GM21515 (cell line): ENCODE measurements at regions not wholly inside any gene's neighbourhood (a gene's known extent, or its start where the extent isn't known, plus 50 kb on each side); places are given as distances from the start of the nearest gene placed in this dataset.
"Not testable (repeated sequence)": the region's sequence is repeated elsewhere in the genome, so short reads cannot be mapped to it uniquely, and the experiment has no call there.

Experiments
- ATAC-seq: cut with Tn5 transposase; IDR thresholded peaks from one replicate; pipeline ENCODE4 v1.9.1; 2021; ENCODE audit not compliant: unreplicated experiment

GRCh38 chr2:118576109-118576855, 271.2 kb downstream of the EN1 start:
- ATAC-seq = no peak

DNA sequence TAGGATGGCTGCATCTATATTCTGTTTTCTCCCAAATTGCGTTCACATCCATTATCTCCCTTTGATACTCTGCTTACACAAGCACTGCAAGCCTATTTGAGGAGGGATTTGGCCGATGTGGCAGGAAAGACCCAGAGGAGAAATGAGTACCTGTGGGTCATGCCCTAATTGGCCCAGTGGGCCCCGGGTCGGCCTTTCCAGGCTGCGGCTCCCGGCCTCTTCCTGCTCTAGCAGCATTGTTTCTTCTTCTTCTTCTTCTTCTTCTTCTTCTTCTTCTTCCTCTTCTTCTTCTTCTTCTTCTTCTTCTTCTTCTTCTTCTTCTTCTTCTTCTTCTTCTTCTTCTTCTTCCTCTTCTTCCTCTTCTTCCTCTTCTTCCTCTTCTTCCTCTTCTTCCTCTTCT, 275.1 kb downstream of the EN1 start:
- ATAC-seq = not testable (repeated sequence)

- ATAC-seq = no peak
These were observed 277.4 kb downstream of the EN1 start for GRCh38 chr2:118569876-118570535.

DNA sequence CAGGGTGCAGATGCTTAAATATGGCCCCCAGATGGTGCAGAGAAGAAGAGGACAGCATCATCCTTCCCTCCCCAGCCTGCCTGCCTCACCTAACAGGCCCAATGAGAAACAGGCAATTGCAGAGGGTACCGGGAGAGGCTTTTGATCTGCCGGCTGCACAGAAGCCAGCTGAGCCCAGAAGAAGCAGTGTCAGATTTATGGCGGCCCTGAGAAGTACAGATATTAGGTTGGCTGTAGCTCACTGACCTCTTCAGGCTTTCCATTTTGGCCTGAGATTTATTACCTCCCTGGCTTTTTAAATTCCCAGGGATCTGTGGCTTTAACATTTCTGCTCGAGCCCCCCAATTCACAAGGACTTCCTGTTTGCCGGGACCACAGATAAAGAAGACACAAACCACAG, 278.7 kb downstream of the EN1 start:
- no peak for ATAC-seq

DNA sequence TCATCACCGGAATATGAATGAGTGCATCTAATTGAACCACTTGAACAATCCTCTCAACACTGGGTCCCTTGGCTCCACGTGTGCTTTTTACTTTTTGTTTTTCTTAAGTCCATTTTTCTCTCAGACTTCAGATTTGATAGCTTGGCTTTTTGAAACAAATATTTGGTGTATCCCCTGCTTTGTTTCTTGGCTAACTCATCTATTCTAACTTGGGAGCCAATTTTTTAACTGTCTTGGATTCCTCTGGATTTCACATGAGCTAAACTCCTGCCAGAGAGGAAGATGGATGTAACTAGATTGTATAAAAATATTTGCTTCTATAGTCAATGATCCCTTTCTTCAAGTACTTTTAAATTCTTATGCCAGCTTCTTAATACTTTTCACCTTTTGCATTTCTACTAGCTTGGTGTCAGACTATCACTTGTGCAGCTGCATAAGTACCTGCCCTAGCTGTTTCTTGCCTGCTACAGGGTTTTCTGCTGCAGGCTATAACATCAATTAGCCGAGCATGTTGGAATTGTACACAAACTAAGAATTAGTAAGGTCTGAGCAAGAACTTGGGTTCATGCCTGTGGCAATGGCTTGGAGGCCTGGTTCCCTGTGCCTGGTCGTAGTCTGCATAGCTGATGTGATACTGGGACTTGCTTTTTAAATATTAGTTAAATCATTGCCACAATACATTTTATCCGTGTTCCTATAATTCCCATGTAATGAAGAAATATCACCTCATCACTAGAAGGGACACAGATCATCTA, 281.5 kb downstream of the EN1 start:
- no peak for ATAC-seq

GRCh38 chr2:118565301-118565700, 282.1 kb downstream of the EN1 start:
- ATAC-seq = no peak

GRCh38 chr2:118562144-118562543, 285.3 kb downstream of the EN1 start:
- ATAC-seq = no peak

GRCh38 chr2:118558846-118559245, 288.6 kb downstream of the EN1 start:
- no peak for ATAC-seq

GRCh38 chr2:118557791-118558190, 289.7 kb downstream of the EN1 start:
- no peak for ATAC-seq

- no peak for ATAC-seq
These were observed 290.4 kb downstream of the EN1 start for GRCh38 chr2:118557016-118557415.

DNA sequence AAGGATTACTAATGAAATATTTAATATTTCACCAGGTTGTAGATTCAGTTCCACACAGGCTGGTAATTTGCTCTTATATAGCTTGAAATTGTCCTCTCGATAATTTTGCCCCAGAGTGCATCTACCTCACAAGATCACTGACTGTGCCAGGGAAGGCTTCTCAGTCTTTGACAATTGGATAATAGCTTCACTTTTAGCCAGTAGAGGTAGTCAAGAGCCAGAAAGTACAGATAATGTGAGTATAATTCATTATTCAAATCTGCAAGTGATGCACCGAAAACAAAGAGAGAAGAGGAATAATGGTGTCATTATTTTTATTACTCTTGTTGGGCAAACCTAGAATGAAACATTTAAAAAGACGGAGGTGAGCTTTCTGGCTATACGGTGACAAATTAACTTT, 292.8 kb downstream of the EN1 start:
- no peak for ATAC-seq

- ATAC-seq = no peak
These were observed 297.9 kb downstream of the EN1 start for GRCh38 chr2:118549503-118549902.

DNA sequence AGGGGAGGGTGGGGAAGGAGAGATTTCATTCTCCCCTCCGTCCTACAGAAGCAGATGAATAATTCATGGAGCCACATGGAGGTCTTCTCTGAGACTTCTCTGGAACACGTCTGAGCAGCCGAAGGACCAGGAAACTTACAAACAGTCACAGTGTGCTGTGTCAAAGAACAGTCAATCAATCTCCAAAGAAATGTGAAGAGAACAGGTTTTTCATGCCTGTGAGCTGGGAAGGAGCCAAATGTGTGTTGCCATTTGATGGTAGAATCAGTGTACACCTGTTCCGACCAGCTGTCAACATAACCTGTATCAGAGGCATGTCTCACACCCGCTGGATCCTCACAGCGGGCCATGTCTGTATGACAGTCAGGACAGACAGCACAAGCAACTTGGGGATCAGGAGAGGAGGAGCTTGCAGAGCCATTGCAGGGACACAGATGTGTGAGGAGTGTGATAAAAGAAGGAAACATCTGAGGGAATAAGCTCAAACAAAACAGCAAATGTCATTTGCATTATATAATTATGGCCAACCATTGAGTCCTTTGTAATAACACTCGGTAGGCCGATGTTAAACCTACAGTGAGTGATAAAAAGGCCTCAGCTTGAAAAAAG, 298.5 kb downstream of the EN1 start:
- no peak for ATAC-seq

DNA sequence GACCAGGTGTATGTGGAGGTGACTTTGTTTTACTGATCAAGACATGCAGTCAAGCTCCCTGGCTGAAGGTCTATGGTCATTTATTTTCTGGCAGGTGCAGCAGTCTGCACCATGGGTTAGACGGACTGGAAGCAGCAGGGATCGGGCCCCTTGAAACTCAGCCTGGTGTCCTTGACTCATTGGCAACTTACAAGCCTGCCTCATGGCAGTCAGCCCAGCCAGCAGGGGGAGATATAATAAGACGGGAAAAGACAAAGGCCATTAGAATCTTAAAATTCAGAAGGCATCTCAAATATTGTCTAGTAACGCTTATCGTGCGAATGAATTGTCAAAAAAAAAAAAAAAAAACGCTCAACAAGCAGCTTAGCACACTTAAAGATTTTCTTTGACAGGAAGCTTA, 308.2 kb downstream of the EN1 start:
- no peak for ATAC-seq

DNA sequence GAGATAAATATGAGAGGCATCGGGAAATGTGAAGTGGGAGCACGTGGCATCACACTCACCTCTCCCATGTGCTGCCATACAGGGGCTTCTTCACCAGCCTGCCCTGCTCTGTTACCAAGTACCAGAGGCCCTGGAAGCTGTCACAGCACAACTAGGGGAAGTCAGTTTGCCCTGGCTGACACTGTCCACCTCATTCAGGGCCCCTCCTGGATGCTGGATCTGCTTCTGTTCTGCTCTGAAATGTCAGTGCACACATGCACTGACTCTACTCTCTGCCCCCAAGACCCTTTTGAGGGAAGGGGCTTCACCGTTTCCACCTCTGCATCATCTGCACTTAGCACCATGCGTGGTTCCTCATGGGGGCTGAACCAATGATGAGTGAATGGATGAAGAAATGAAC, 311.1 kb downstream of the EN1 start:
- no peak for ATAC-seq

GRCh38 chr2:118535818-118536212, 311.6 kb downstream of the EN1 start:
- ATAC-seq = no peak

DNA sequence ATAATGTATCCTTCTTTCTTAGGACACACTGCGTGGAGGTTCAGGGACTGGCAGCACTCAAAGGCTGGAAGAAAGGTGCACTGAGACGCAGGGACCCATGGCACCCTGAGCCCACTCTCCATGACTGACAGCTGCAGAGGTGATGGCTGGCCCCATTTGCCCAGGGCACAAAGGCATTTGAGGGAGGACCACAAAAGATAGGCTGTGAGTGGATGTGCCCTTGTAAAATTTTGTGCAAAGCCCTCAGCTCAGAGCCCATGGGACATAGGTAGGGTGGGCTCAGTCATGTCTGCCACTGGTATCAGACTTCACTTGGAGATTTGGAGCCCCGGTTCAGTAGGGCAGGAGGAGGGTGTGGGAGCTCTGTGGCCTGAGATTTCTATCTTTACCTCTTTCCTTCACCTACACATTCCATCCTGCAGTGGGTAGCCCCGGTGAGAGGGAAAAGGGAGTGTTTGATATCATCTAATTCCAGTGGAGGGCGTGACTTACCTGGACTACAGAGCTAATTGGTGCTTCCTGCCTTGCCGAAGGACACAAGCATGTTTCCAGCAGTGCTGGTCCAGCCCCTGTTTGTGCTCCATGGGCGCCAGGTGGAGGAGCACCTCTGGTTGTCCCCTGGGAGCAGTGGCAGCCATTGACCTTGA, 312.2 kb downstream of the EN1 start:
- ATAC-seq = no peak

DNA sequence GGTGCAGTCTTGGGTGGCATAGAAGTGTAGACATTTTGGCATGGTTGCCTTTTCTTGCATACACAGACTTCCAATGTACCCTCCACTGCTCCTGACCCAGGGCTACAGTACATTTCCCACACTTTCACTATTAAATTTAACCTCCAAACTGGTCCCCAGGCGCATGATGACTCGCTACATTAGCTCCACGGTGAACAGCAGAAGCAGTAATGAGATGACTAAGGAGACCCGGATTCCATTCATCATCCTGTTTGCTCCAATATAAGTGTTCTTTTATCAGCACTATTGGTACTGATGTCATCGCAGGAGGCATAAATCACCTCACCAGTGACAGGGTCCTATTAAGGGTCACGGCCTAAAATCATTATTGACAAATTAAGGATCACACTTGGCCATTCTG, 316.5 kb downstream of the EN1 start:
- ATAC-seq = no peak

DNA sequence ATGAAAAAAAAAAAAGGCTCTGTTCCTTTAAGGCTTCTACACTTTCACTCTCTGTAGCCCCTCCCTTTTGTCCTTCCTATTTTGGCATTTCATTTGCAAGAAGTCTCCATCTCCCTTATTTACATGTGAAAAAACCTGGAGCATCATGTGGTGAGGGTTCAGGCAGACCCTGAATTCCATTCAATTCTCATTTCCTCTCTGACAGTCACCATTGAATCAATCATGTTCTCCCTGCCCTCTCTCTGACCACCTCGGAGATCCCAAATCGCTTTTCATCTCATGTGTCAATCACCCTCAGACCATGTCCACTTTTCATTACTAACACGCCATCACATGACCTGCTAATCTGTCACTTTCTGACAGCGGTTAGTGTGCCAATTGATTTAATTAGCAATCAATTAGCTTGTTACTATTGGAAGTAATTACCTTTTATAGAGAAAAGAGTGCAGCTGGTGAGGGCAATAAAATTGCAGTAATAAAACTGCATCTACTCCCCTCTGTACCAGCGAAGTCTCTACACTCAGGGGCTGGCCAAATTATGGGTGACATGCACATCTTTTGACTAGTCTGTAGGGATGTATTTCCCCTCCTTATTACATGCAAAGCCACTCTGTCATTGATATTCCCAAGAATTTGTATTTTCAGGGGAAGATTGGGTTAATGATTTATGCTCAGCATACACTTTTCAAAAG, 317.4 kb downstream of the EN1 start:
- no peak for ATAC-seq

GRCh38 chr2:118527571-118527970, 319.9 kb downstream of the EN1 start:
- no peak for ATAC-seq

DNA sequence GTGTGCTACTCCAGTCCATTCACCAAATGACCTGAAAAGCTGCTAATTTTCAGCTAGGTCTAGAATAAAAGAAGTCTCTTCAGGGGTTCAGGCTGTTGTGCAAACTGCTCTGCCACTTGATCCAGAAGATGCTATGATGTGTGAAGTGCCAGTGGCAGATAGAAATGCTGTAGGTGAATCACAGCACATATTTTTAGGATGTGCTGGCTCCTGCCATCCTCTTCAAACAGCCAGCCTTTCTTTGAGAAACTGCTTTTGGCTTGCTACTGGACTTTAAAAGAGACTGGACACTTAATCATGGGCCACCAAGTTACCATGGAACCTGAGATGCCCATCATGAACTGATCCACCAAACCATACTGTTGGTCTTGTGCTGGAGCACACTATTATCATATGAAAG, 322.1 kb downstream of the EN1 start:
- ATAC-seq = no peak
